NB4 (cell line): ENCODE measurements at regions not wholly inside any gene's neighbourhood (a gene's known extent, or its start where the extent isn't known, plus 50 kb on each side); places are given as distances from the start of the nearest gene placed in this dataset.

Experiments used
- MYC ChIP-seq: IDR thresholded peaks from 2 replicates; pipeline ENCODE4 v1.6.1; 2011; ENCODE audit warnings: low read depth, low read length
- POLR2A ChIP-seq: IDR thresholded peaks from 2 replicates; pipeline ENCODE4 v1.6.1; 2011; ENCODE audit warnings: mild to moderate bottlenecking; ENCODE audit not compliant: insufficient read length; ENCODE audit errors: extremely low read depth
- TF ChIP-seq, protein P1 (sequence below): IDR thresholded peaks from one replicate; pipeline ENCODE4 v1.5.1; 2012; ENCODE audit warnings: low read depth, low read length
- TF ChIP-seq, protein P2 (sequence below): IDR thresholded peaks from 2 replicates; pipeline ENCODE4 v1.6.1; 2011; ENCODE audit warnings: low read depth, low read length

DNA sequence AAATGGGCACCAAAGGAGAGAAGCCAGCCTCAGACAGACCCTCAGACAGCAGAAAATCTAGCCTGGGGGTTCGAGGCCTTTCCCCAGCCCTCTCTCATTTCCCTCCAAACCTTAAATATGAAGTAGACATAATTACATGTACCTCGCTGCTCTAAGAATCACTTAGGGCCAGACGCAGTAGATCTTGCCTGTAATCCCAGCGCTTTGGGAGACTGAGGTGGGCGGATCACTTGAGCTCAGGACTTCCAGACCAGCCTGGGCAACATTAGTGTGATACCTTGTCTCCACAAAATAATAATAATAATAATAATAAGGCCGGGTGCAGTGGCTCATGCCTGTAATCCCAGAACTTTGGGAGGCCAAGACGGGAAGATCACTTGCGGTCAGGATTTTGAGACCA, 52.1 kb upstream of the WNT7B start:
- TF ChIP-seq, protein P1, sequence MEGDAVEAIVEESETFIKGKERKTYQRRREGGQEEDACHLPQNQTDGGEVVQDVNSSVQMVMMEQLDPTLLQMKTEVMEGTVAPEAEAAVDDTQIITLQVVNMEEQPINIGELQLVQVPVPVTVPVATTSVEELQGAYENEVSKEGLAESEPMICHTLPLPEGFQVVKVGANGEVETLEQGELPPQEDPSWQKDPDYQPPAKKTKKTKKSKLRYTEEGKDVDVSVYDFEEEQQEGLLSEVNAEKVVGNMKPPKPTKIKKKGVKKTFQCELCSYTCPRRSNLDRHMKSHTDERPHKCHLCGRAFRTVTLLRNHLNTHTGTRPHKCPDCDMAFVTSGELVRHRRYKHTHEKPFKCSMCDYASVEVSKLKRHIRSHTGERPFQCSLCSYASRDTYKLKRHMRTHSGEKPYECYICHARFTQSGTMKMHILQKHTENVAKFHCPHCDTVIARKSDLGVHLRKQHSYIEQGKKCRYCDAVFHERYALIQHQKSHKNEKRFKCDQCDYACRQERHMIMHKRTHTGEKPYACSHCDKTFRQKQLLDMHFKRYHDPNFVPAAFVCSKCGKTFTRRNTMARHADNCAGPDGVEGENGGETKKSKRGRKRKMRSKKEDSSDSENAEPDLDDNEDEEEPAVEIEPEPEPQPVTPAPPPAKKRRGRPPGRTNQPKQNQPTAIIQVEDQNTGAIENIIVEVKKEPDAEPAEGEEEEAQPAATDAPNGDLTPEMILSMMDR = no peak
- TF ChIP-seq POLR2A = no peak
- TF ChIP-seq, protein P2, sequence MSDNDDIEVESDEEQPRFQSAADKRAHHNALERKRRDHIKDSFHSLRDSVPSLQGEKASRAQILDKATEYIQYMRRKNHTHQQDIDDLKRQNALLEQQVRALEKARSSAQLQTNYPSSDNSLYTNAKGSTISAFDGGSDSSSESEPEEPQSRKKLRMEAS = no peak
- TF ChIP-seq MYC = no peak
